ENCODE measurements at regions not wholly inside any gene's neighbourhood (a gene's known extent, or its start where the extent isn't known, plus 50 kb on each side); places are given as distances from the start of the nearest gene placed in this dataset.

GRCh38 chr13:33435207-33435606 lies 149.7 kb upstream of the STARD13 start:
- POLR2A ChIA-PET (ENCODE audit: low non-redundant PET) = interaction anchor here (0.6 to 0.7 kb wide), 3 partner anchors 105 to 150 kb away, joined by 3 to 5 read pairs (median 3); partner anchors contain the start of gene STARD13

GRCh38 chr13:33438918-33439317 lies 153.4 kb upstream of the STARD13 start:
- intact Hi-C loops (cut with micrococcal nuclease; ENCODE audit: unreplicated experiment) = loop anchor here (5.0 kb wide), 1 partner anchor 212 kb away; no protein-coding TSS in a partner anchor
- Histone ChIP-seq H3K4me1 (ENCODE audit: insufficient read depth, low read length, poor library complexity, severe bottlenecking) (peaks cover 47% of the 10 kb centered on the region), H3K27ac (ENCODE audit: low read depth, low read length, poor library complexity, severe bottlenecking) (peak overlapping the region; percentile 96), H3K4me3 (ENCODE audit: low read depth, low read length, poor library complexity, severe bottlenecking) (no peak overlapping the region), H3K27me3 (replicated peaks; ENCODE audit: insufficient read depth, low read depth, low read length, poor library complexity) (no peaks in the 10 kb centered on the region), H3K9me3 (ENCODE audit: low read depth, low read length, poor library complexity, severe bottlenecking) (no peaks in the 10 kb centered on the region), H3K36me3 (ENCODE audit: insufficient read depth, low read length, poor library complexity, severe bottlenecking) (no peaks in the 10 kb centered on the region)
- ChIA-PET CTCF (no interaction called here), POLR2A (ENCODE audit: low non-redundant PET) (no interaction called here)
- no peak for DNase-seq (ENCODE audit: low spot score)
- BruUV-seq (replicated peaks) = no TSS peak
- TF ChIP-seq EZH2 (IDR thresholded peaks at IDR 0.05; ENCODE audit: borderline replicate concordance, low read depth, low read length, poor library complexity, severe bottlenecking) (no peak), CTCF (conservative IDR thresholded peaks at IDR 0.05; ENCODE audit: low read depth, low read length) (no peak)

More at GRCh38 chr13:33435207-33435606, 149.7 kb upstream of the STARD13 start:
- intact Hi-C loops (cut with micrococcal nuclease; ENCODE audit: unreplicated experiment) = loop anchor here (2.0 to 5.0 kb wide), 3 partner anchors 60 to 208 kb away; no protein-coding TSS in a partner anchor
- no peaks in the 10 kb centered on the region for H3K36me3 ChIP-seq (ENCODE audit: insufficient read depth, low read length, poor library complexity, severe bottlenecking)
- DNase-seq (ENCODE audit: low spot score) = peak; percentile 52
- H3K27ac ChIP-seq (ENCODE audit: low read depth, low read length, poor library complexity, severe bottlenecking) = peak overlapping the region; percentile 96
- no peaks in the 10 kb centered on the region for H3K9me3 ChIP-seq (ENCODE audit: low read depth, low read length, poor library complexity, severe bottlenecking)
- H3K4me1 ChIP-seq (ENCODE audit: insufficient read depth, low read length, poor library complexity, severe bottlenecking) = peaks cover 57% of the 10 kb centered on the region
- H3K4me3 ChIP-seq (ENCODE audit: low read depth, low read length, poor library complexity, severe bottlenecking) = peak overlapping the region; percentile 24
- CTCF ChIA-PET = interaction anchor here (1.3 kb wide), 1 partner anchor 108 kb away, joined by 5 read pairs; no protein-coding TSS in a partner anchor
- TSS peak; percentile 93 for BruUV-seq (replicated peaks)
- TF ChIP-seq EZH2 (IDR thresholded peaks at IDR 0.05; ENCODE audit: borderline replicate concordance, low read depth, low read length, poor library complexity, severe bottlenecking) (no peak), CTCF (conservative IDR thresholded peaks at IDR 0.05; ENCODE audit: low read depth, low read length) (no peak)
- H3K27me3 ChIP-seq (replicated peaks; ENCODE audit: insufficient read depth, low read depth, low read length, poor library complexity) = no peaks in the 10 kb centered on the region

- ChIA-PET POLR2A (ENCODE audit: low non-redundant PET) (no interaction called here), CTCF (no interaction called here)
- DNase-seq (ENCODE audit: low spot score) = peak; percentile 41
- Histone ChIP-seq H3K27me3 (replicated peaks; ENCODE audit: insufficient read depth, low read depth, low read length, poor library complexity) (no peaks in the 10 kb centered on the region), H3K36me3 (ENCODE audit: insufficient read depth, low read length, poor library complexity, severe bottlenecking) (no peaks in the 10 kb centered on the region), H3K4me3 (ENCODE audit: low read depth, low read length, poor library complexity, severe bottlenecking) (no peak overlapping the region), H3K9me3 (ENCODE audit: low read depth, low read length, poor library complexity, severe bottlenecking) (no peaks in the 10 kb centered on the region), H3K27ac (ENCODE audit: low read depth, low read length, poor library complexity, severe bottlenecking) (no peak overlapping the region), H3K4me1 (ENCODE audit: insufficient read depth, low read length, poor library complexity, severe bottlenecking) (peaks cover 34% of the 10 kb centered on the region)
- intact Hi-C loops (cut with micrococcal nuclease; ENCODE audit: unreplicated experiment) = no loop called here
- TF ChIP-seq EZH2 (IDR thresholded peaks at IDR 0.05; ENCODE audit: borderline replicate concordance, low read depth, low read length, poor library complexity, severe bottlenecking) = no peak
- TF ChIP-seq CTCF (conservative IDR thresholded peaks at IDR 0.05; ENCODE audit: low read depth, low read length) = peak; percentile 41; the same call in 1 of the 2 replicates
- no TSS peak for BruUV-seq (replicated peaks)
These were observed 155.5 kb upstream of the STARD13 start for GRCh38 chr13:33441015-33441414.
